ENCODE measurements at regions not wholly inside any gene's neighbourhood (a gene's known extent, or its start where the extent isn't known, plus 50 kb on each side); places are given as distances from the start of the nearest gene placed in this dataset.

DNA sequence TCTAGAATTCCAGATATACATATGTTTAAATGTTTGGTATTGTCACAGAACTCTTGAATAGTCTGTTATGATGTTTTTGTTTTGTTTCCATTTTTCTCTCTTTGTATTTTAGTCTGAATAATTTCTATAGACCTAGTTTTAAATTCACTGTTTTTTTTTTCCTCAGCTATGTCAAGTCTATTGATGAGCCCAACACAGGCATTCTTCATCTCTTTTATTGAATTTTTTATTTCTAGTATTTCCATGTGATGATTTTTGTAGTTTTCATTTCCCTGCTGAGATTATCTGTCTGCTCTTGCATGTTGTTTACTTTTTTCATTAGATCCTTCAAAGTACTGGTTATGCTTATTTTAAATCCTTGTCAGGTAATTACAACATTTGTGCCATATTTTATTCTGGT is 254.7 kb downstream of the C1D start:
- no peak for ATAC-seq (replicated peaks in 1 of 2)
- DNase-seq = no peak
- H3K36me3 Mint-ChIP-seq (ENCODE audit: insufficient read depth in 2 of 2) = peaks cover 5% of the 10 kb centered on the region in 2 donors
- H3K4me3 Mint-ChIP-seq = no peak overlapping the region
- peaks cover 6 to 8% of the 10 kb centered on the region in 2 donors for H3K9me3 Mint-ChIP-seq
- H3K4me1 Mint-ChIP-seq (ENCODE audit: low read depth) = no peaks in the 10 kb centered on the region
- no peak overlapping the region for H3K27ac Mint-ChIP-seq
- H3K27me3 Mint-ChIP-seq (ENCODE audit: low read depth) = peaks cover 4% of the 10 kb centered on the region

GRCh38 chr2:67812682-67813081 is 250.1 kb downstream of the C1D start:
- no peak overlapping the region for H3K27ac Mint-ChIP-seq
- no peak overlapping the region for H3K4me3 Mint-ChIP-seq
- no peak for ATAC-seq (replicated peaks in 1 of 2)
- no peak for DNase-seq
- no peaks in the 10 kb centered on the region for H3K27me3 Mint-ChIP-seq (ENCODE audit: low read depth)
- peaks cover 6 to 7% of the 10 kb centered on the region in 2 donors for H3K9me3 Mint-ChIP-seq
- H3K36me3 Mint-ChIP-seq (ENCODE audit: insufficient read depth in 2 of 2) = peaks cover 3 to 5% of the 10 kb centered on the region in 2 donors
- H3K4me1 Mint-ChIP-seq (ENCODE audit: low read depth) = no peaks in the 10 kb centered on the region

GRCh38 chr2:67823726-67824125 is 239.1 kb downstream of the C1D start:
- DNase-seq (no peak), ATAC-seq (replicated peaks in 1 of 2) (no peak)
- Mint-ChIP-seq H3K36me3 (ENCODE audit: insufficient read depth in 2 of 2) (no peaks in the 10 kb centered on the region), H3K4me3 (no peak overlapping the region), H3K27me3 (ENCODE audit: low read depth) (no peaks in the 10 kb centered on the region), H3K27ac (no peak overlapping the region), H3K9me3 (peaks cover 0 to 5% of the 10 kb centered on the region in 2 donors), H3K4me1 (ENCODE audit: low read depth) (no peaks in the 10 kb centered on the region)

DNA sequence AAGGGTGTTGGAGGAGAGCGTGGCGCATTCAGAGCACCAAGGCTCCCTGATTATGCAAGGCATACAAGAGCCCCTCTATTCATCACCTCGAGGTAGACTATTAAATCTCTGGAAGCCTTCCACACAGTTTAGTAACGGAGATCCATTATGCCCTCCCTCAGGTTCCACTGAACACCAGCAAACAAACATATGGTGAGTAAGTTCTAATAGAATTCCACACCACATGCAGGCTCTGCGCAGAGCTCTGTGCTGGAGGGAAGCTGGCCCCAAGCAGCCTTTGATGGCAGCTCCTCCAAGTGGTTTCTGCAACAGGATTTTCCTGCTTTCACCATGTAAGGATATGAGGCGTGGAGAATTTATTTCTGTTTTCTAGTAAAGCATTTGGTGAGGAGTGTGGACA is 238.6 kb downstream of the C1D start:
- no peak for ATAC-seq (replicated peaks in 1 of 2)
- Mint-ChIP-seq H3K9me3 (peaks cover 0 to 5% of the 10 kb centered on the region in 2 donors), H3K27ac (no peak overlapping the region), H3K4me3 (no peak overlapping the region), H3K4me1 (ENCODE audit: low read depth) (no peaks in the 10 kb centered on the region), H3K27me3 (ENCODE audit: low read depth) (no peaks in the 10 kb centered on the region), H3K36me3 (ENCODE audit: insufficient read depth in 2 of 2) (no peaks in the 10 kb centered on the region)
- no peak for DNase-seq

DNA sequence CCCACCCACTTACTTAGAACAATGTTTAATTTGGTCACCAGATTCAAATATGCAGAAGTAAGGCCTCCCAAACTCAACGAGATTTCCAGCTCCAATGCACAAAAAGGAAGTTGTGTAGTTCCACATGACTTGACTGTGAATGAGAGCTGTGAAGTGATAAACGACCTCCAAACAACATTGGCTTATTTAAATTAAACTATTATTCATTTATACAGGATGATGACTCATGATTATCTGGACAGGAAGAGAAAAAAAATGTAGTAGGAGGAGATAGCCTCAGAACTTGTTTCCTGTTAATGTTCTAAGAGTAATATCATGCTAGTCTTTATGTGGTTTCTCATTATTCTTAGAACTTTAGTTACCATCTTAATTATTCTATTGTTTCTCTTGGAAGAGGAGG is 237.3 kb downstream of the C1D start:
- Mint-ChIP-seq H3K4me3 (no peak overlapping the region), H3K9me3 (peaks cover 0 to 5% of the 10 kb centered on the region in 2 donors), H3K36me3 (ENCODE audit: insufficient read depth in 2 of 2) (no peaks in the 10 kb centered on the region), H3K27me3 (ENCODE audit: low read depth) (no peaks in the 10 kb centered on the region), H3K27ac (no peak overlapping the region), H3K4me1 (ENCODE audit: low read depth) (no peaks in the 10 kb centered on the region)
- DNase-seq = no peak
- no peak for ATAC-seq (replicated peaks in 1 of 2)

- Mint-ChIP-seq H3K9me3 (peaks cover 0 to 5% of the 10 kb centered on the region in 2 donors), H3K4me3 (no peak overlapping the region), H3K4me1 (ENCODE audit: low read depth) (no peaks in the 10 kb centered on the region), H3K36me3 (ENCODE audit: insufficient read depth in 2 of 2) (no peaks in the 10 kb centered on the region), H3K27ac (no peak overlapping the region), H3K27me3 (ENCODE audit: low read depth) (no peaks in the 10 kb centered on the region)
- ATAC-seq (replicated peaks in 1 of 2) = no peak
- no peak for DNase-seq
Measured at GRCh38 chr2:67828066-67828465, 234.7 kb downstream of the C1D start.

DNA sequence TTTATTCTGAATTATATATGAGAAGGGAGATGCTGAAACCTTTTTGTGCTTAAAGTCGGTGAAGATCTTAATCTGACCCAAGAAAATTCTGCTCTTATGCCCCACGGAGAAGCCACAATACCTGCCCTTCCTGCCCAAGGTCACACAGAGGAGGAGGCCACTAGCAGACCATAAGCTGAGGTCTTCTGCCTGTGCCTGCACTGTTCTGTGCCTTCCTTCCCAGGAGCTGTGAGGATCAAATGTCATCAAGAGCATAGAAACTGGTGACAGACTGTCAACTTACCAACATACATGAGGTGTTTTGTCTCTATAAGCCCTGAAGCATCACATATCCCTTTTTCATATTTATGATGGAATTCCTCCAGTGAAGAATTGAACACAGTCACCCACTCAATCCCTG is 233.3 kb downstream of the C1D start:
- no peaks in the 10 kb centered on the region for H3K27me3 Mint-ChIP-seq (ENCODE audit: low read depth)
- H3K4me1 Mint-ChIP-seq (ENCODE audit: low read depth) = no peaks in the 10 kb centered on the region
- H3K9me3 Mint-ChIP-seq = peaks cover 0 to 5% of the 10 kb centered on the region in 2 donors
- no peak overlapping the region for H3K27ac Mint-ChIP-seq
- H3K4me3 Mint-ChIP-seq = no peak overlapping the region
- ATAC-seq (replicated peaks in 1 of 2) (no peak), DNase-seq (no peak)
- no peaks in the 10 kb centered on the region for H3K36me3 Mint-ChIP-seq (ENCODE audit: insufficient read depth in 2 of 2)

DNA sequence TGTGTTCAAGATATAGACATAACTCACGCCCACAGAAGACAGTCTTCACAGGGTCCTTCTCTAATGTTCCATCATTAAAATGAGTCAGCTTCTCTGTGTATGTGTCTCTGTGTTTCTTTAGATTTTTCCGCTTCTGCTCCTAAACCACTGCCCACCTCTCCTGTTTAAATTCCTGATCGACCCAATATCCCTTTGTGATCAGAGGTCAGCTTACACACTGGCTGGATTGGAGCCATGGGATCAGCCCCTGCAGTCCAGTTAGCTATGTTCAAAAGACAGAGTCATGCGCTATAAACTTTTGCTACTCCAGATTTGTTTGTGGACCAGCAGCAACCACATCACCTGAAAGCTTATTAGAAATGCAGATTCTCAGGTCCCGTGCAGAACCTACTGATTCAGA is 229.2 kb downstream of the C1D start:
- no peaks in the 10 kb centered on the region for H3K9me3 Mint-ChIP-seq
- H3K27ac Mint-ChIP-seq = no peak overlapping the region
- no peak for DNase-seq
- H3K27me3 Mint-ChIP-seq (ENCODE audit: low read depth) = peaks cover 7% of the 10 kb centered on the region
- no peaks in the 10 kb centered on the region for H3K36me3 Mint-ChIP-seq (ENCODE audit: insufficient read depth in 2 of 2)
- ATAC-seq (replicated peaks in 1 of 2) = no peak
- no peak overlapping the region for H3K4me3 Mint-ChIP-seq
- H3K4me1 Mint-ChIP-seq (ENCODE audit: low read depth) = no peaks in the 10 kb centered on the region

GRCh38 chr2:67834482-67834881 is 228.3 kb downstream of the C1D start:
- H3K4me3 Mint-ChIP-seq = no peak overlapping the region
- ATAC-seq (replicated peaks in 1 of 2) (no peak), DNase-seq (no peak)
- H3K27me3 Mint-ChIP-seq (ENCODE audit: low read depth) = peaks cover 7% of the 10 kb centered on the region
- no peaks in the 10 kb centered on the region for H3K9me3 Mint-ChIP-seq
- no peaks in the 10 kb centered on the region for H3K36me3 Mint-ChIP-seq (ENCODE audit: insufficient read depth in 2 of 2)
- no peak overlapping the region for H3K27ac Mint-ChIP-seq
- H3K4me1 Mint-ChIP-seq (ENCODE audit: low read depth) = no peaks in the 10 kb centered on the region

DNA sequence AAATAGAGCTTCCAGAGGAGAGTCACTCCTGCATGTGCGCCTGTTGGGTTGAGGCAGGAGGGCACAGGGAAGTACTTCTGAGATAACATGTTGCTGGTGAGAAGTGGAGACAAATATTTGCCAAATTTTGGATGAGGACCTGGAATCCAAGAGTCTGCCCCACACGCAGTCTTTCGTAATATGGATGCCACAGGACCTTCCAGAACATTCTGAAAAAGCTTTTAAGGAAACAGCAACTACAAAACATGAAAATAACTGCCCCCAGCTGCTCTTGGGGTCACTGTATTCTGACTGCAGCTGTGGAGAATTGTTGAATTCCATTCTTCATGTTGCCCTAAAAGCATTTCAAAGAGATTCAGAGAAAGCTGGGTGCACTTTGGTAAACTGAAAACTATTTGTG is 227.5 kb downstream of the C1D start:
- Mint-ChIP-seq H3K27me3 (ENCODE audit: low read depth) (peaks cover 7% of the 10 kb centered on the region), H3K27ac (no peak overlapping the region), H3K4me1 (ENCODE audit: low read depth) (no peaks in the 10 kb centered on the region), H3K4me3 (no peak overlapping the region), H3K36me3 (ENCODE audit: insufficient read depth in 2 of 2) (no peaks in the 10 kb centered on the region), H3K9me3 (no peaks in the 10 kb centered on the region)
- ATAC-seq (replicated peaks in 1 of 2) = no peak
- DNase-seq = no peak

DNA sequence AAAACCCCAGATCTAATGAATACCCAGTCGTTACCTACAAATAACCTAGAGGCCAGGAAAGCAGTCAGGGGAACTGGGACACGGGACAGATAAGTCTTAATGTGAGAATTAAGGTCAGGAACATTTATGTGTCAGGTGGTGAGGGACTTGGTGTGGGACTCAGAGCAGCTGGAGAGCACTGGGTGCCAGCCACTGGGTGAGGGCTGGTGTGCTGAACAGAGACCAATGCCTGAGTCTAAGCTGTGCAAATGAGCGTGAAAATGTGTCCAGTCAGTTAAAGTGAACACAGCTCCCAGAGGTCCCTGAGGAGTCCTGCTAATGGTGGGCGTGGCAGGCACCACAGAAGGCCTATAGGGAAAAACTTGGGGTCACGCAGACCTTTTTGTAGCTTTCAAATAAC is 225.9 kb downstream of the C1D start:
- H3K27ac Mint-ChIP-seq = no peak overlapping the region
- ATAC-seq (replicated peaks in 1 of 2) (no peak), DNase-seq (no peak)
- no peaks in the 10 kb centered on the region for H3K9me3 Mint-ChIP-seq
- no peaks in the 10 kb centered on the region for H3K36me3 Mint-ChIP-seq (ENCODE audit: insufficient read depth in 2 of 2)
- H3K4me3 Mint-ChIP-seq = no peak overlapping the region
- H3K4me1 Mint-ChIP-seq (ENCODE audit: low read depth) = no peaks in the 10 kb centered on the region
- H3K27me3 Mint-ChIP-seq (ENCODE audit: low read depth) = peaks cover 7% of the 10 kb centered on the region

DNA sequence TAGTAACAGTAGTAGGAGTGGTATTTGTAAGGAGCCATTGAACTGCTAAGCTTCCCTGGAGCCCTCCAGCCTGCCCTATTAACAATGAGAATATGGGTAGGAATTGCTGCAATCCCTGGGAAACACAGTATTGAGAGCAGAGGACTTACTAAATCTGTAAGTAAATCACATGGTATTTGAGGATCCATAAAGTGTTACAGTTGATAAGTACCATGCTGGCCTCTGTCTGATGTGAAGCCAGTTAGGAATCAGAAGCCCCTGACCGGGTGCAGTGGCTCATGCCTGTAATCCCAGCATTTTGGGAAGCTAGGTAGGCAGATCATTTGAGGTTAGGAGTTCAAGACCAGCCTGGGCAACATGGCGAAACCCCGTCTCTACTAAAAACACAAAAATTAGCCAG is 224.6 kb downstream of the C1D start:
- no peak overlapping the region for H3K27ac Mint-ChIP-seq
- no peaks in the 10 kb centered on the region for H3K36me3 Mint-ChIP-seq (ENCODE audit: insufficient read depth in 2 of 2)
- ATAC-seq (replicated peaks in 1 of 2) = no peak

DNA sequence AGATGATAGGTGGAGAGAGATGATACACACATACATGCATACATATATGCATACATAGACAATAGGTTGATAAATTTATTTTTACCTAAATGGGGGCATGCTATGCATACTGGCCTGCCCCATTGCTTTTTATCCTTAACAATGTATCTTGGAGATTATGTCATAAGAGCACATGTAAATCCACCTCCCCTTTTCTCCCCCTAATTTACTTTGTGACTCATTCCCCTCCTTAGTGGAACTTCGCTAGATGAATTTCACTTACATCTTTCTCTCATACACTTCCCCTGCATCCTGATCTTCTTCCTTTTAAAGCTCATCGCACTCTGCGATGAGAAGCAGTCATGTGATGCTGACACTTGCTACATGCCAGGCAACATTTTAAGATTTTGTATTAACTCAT is 223.6 kb downstream of the C1D start:
- Mint-ChIP-seq H3K4me1 (ENCODE audit: low read depth) (no peaks in the 10 kb centered on the region), H3K4me3 (no peak overlapping the region), H3K27me3 (ENCODE audit: low read depth) (peaks cover 24% of the 10 kb centered on the region), H3K9me3 (no peaks in the 10 kb centered on the region), H3K27ac (no peak overlapping the region), H3K36me3 (ENCODE audit: insufficient read depth in 2 of 2) (no peaks in the 10 kb centered on the region)
- ATAC-seq (replicated peaks in 1 of 2) = no peak
- no peak for DNase-seq

More for the DNA sequence above, 224.6 kb downstream of the C1D start:
- Mint-ChIP-seq H3K4me3 (no peak overlapping the region), H3K4me1 (ENCODE audit: low read depth) (no peaks in the 10 kb centered on the region), H3K27me3 (ENCODE audit: low read depth) (peaks cover 13% of the 10 kb centered on the region), H3K9me3 (no peaks in the 10 kb centered on the region)
- no peak for DNase-seq

GRCh38 chr2:67839668-67840067 is 223.1 kb downstream of the C1D start:
- H3K4me1 Mint-ChIP-seq (ENCODE audit: low read depth) = no peaks in the 10 kb centered on the region
- DNase-seq (no peak), ATAC-seq (replicated peaks in 1 of 2) (no peak)
- H3K27me3 Mint-ChIP-seq (ENCODE audit: low read depth) = peaks cover 28% of the 10 kb centered on the region
- H3K4me3 Mint-ChIP-seq = no peak overlapping the region
- no peaks in the 10 kb centered on the region for H3K9me3 Mint-ChIP-seq
- no peaks in the 10 kb centered on the region for H3K36me3 Mint-ChIP-seq (ENCODE audit: insufficient read depth in 2 of 2)
- no peak overlapping the region for H3K27ac Mint-ChIP-seq

Measured in activated T-cell treated with anti-CD3 and anti-CD28 coated beads, Interleukin-2, amount 50 U/mL, for 72 hours (primary cell).